Trophoblast cell (in vitro differentiated cells and primary cell): ENCODE measurements at regions not wholly inside any gene's neighbourhood (a gene's known extent, or its start where the extent isn't known, plus 50 kb on each side); places are given as distances from the start of the nearest gene placed in this dataset.

Source experiments
- DNase-seq, 2 donors: peaks; one replicate each; pipeline ENCODE4 v3.0.0-alpha.2; 2016
- H2AFZ ChIP-seq: 2 replicates; pipeline ENCODE4 v1.6.1; 2013; ENCODE audit warnings: low read length, moderate library complexity, mild to moderate bottlenecking; ENCODE audit not compliant: insufficient read depth, poor library complexity
- H2AK5ac ChIP-seq: 2 replicates; pipeline ENCODE4 v1.6.1; 2013; ENCODE audit warnings: mild to moderate bottlenecking, low read length
- H2BK120ac ChIP-seq: 2 replicates; pipeline ENCODE4 v1.6.1; 2013; ENCODE audit warnings: low read length, mild to moderate bottlenecking, moderate library complexity; ENCODE audit not compliant: insufficient read depth, poor library complexity
- H2BK12ac ChIP-seq: 2 replicates; pipeline ENCODE4 v1.6.1; 2013; ENCODE audit warnings: mild to moderate bottlenecking, low read length, moderate library complexity
- H2BK5ac ChIP-seq: 2 replicates; pipeline ENCODE4 v1.6.1; 2013; ENCODE audit warnings: low read length, low read depth, moderate library complexity, mild to moderate bottlenecking; ENCODE audit not compliant: poor library complexity
- H3K14ac ChIP-seq: 2 replicates; pipeline ENCODE4 v1.6.1; 2013; ENCODE audit warnings: mild to moderate bottlenecking, low read length
- H3K18ac ChIP-seq: 2 replicates; pipeline ENCODE4 v1.6.1; 2013; ENCODE audit warnings: mild to moderate bottlenecking, low read length
- H3K23ac ChIP-seq: 2 replicates; pipeline ENCODE4 v1.6.1; 2013; ENCODE audit warnings: low read length
- H3K27ac ChIP-seq: 2 replicates; pipeline ENCODE4 v1.5.1; 2013; ENCODE audit warnings: low read depth, mild to moderate bottlenecking, inconsistent platforms, low read length, moderate library complexity
- H3K27me3 ChIP-seq: 2 replicates; pipeline ENCODE4 v1.6.1; 2013; ENCODE audit warnings: inconsistent platforms, mild to moderate bottlenecking, low read length, moderate library complexity; ENCODE audit not compliant: insufficient read depth
- H3K36me3 ChIP-seq, 2 experiments: 1 replicate in 1 of 2; 2 replicates in 1 of 2; pipeline ENCODE4 v1.6.1; 2013; ENCODE audit warnings: low read length in 2 of 2, mild to moderate bottlenecking in 2 of 2, moderate library complexity in 1 of 2; ENCODE audit not compliant: insufficient read depth in 2 of 2, control insufficient read depth in 1 of 2
- H3K4ac ChIP-seq: 2 replicates; pipeline ENCODE4 v1.6.1; 2013; ENCODE audit warnings: low read depth, mild to moderate bottlenecking, low read length, moderate library complexity
- H3K4me1 ChIP-seq, 2 experiments: 1 replicate in 1 of 2; 2 replicates in 1 of 2; pipeline ENCODE4 v1.6.1; 2013; ENCODE audit warnings: low read length in 2 of 2, mild to moderate bottlenecking in 2 of 2, moderate library complexity in 1 of 2; ENCODE audit not compliant: insufficient read depth in 2 of 2, control insufficient read depth in 1 of 2
- H3K4me2 ChIP-seq: 2 replicates; pipeline ENCODE4 v1.6.1; 2013; ENCODE audit warnings: inconsistent platforms, mild to moderate bottlenecking, low read length, moderate library complexity
- H3K4me3 ChIP-seq: 2 replicates; pipeline ENCODE4 v1.5.1; 2013; ENCODE audit warnings: mild to moderate bottlenecking, low read depth, low read length, inconsistent platforms
- H3K79me1 ChIP-seq: one replicate; pipeline ENCODE4 v1.6.1; 2013; ENCODE audit warnings: low read length
- H3K79me2 ChIP-seq: 2 replicates; pipeline ENCODE4 v1.6.1; 2013; ENCODE audit warnings: low read length, mild to moderate bottlenecking; ENCODE audit not compliant: control insufficient read depth, insufficient read depth, poor library complexity
- H3K9ac ChIP-seq: 2 replicates; pipeline ENCODE4 v1.6.1; 2013; ENCODE audit warnings: mild to moderate bottlenecking, low read length
- H3K9me3 ChIP-seq: 2 replicates; pipeline ENCODE4 v1.6.1; 2013; ENCODE audit warnings: low read depth, mild to moderate bottlenecking, control low read depth, inconsistent platforms, low read length; ENCODE audit not compliant: insufficient read depth
- H4K12ac ChIP-seq: 2 replicates; pipeline ENCODE4 v1.6.1; 2013; ENCODE audit warnings: low read depth, mild to moderate bottlenecking, low read length, moderate library complexity
- H4K8ac ChIP-seq: 2 replicates; pipeline ENCODE4 v1.6.1; 2013; ENCODE audit warnings: low read depth, mild to moderate bottlenecking, low read length, moderate library complexity
- H4K91ac ChIP-seq: one replicate; pipeline ENCODE4 v1.6.1; 2013; ENCODE audit warnings: low read depth, mild to moderate bottlenecking, low read length, moderate library complexity
- WGBS: extraction: QIAGEN DNeasy Blood & Tissue Kit; methylation state at CpG from one replicate; pipeline ENCODE4 v1.1.7; 2013; ENCODE audit warnings: missing lambda C conversion rate; ENCODE audit not compliant: insufficient read length, insufficient coverage; ENCODE audit errors: extremely low coverage; 5-methylcytosine and 5-hydroxymethylcytosine counted together

DNA sequence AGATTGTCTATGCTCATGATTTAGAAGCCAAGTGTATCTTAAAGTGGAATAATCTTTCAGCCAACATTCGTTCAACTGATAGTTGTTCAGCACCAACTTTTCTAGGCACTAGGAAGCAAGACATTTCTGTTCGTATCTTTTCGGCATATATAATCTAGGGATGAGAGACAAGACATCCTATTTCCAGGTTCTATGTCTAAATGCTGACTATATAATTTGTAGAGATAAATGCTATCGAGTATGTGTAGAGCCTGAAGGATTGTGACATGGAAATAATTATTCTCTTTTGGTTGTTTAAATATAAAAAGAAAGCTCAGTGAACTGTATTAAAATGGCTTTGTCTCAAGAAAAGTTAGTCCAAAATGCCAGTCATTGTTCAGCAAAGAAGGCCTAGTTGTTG is 371.6 kb downstream of the DOK5 start:
- Histone ChIP-seq H4K8ac (no peak overlapping the region), H2AK5ac (no peak overlapping the region), H3K18ac (no peak overlapping the region), H4K91ac (no peak overlapping the region), H2AFZ (no peak overlapping the region), H3K23ac (no peak overlapping the region), H3K9me3 (no peaks in the 10 kb centered on the region), H3K14ac (no peak overlapping the region), H3K4me3 (no peak overlapping the region), H3K4ac (no peak overlapping the region), H3K36me3 (no peaks in the 10 kb centered on the region), H2BK5ac (no peak overlapping the region), H2BK12ac (no peak overlapping the region), H3K4me2 (no peak overlapping the region), H3K27ac (no peak overlapping the region), H4K12ac (no peak overlapping the region), H3K9ac (no peak overlapping the region), H3K27me3 (no peaks in the 10 kb centered on the region), H2BK120ac (no peak overlapping the region), H3K79me2 (no peaks in the 10 kb centered on the region), H3K79me1 (no peaks in the 10 kb centered on the region), H3K4me1 (no peaks in the 10 kb centered on the region)
- WGBS = no CpG with 5 or more reads among the region's 4 CpGs
- no peak for DNase-seq

- Histone ChIP-seq H4K8ac (no peak overlapping the region), H3K23ac (no peak overlapping the region), H2AFZ (no peak overlapping the region), H4K12ac (no peak overlapping the region), H4K91ac (no peak overlapping the region), H3K9ac (no peak overlapping the region), H3K4me3 (no peak overlapping the region), H2AK5ac (no peak overlapping the region), H3K4me2 (no peak overlapping the region), H3K36me3 (no peaks in the 10 kb centered on the region), H3K79me2 (no peaks in the 10 kb centered on the region), H3K9me3 (no peaks in the 10 kb centered on the region), H2BK5ac (no peak overlapping the region), H3K4ac (no peak overlapping the region), H2BK12ac (no peak overlapping the region), H3K18ac (no peak overlapping the region), H2BK120ac (no peak overlapping the region), H3K4me1 (no peaks in the 10 kb centered on the region), H3K27me3 (no peaks in the 10 kb centered on the region), H3K79me1 (no peaks in the 10 kb centered on the region), H3K27ac (no peak overlapping the region), H3K14ac (no peak overlapping the region)
- DNase-seq = no peak
- no CpG with 5 or more reads among the region's 2 CpGs for WGBS
Observed at GRCh38 chr20:54844346-54844745, 369.0 kb downstream of the DOK5 start.

- Histone ChIP-seq H2BK120ac (no peak overlapping the region), H4K12ac (no peak overlapping the region), H2BK5ac (no peak overlapping the region), H3K23ac (no peak overlapping the region), H3K14ac (no peak overlapping the region), H4K8ac (no peak overlapping the region), H3K4me2 (no peak overlapping the region), H2BK12ac (no peak overlapping the region), H3K9ac (no peak overlapping the region), H3K4me3 (no peak overlapping the region), H2AK5ac (no peak overlapping the region), H3K4me1 (no peaks in the 10 kb centered on the region), H2AFZ (no peak overlapping the region), H3K9me3 (no peaks in the 10 kb centered on the region), H3K79me2 (no peaks in the 10 kb centered on the region), H3K27ac (no peak overlapping the region), H3K4ac (no peak overlapping the region), H4K91ac (no peak overlapping the region), H3K79me1 (no peaks in the 10 kb centered on the region), H3K27me3 (no peaks in the 10 kb centered on the region), H3K18ac (no peak overlapping the region), H3K36me3 (no peaks in the 10 kb centered on the region)
- no peak for DNase-seq
- WGBS = no CpG with 5 or more reads among the region's 5 CpGs
Observed at GRCh38 chr20:54843865-54844264, 368.5 kb downstream of the DOK5 start.

DNA sequence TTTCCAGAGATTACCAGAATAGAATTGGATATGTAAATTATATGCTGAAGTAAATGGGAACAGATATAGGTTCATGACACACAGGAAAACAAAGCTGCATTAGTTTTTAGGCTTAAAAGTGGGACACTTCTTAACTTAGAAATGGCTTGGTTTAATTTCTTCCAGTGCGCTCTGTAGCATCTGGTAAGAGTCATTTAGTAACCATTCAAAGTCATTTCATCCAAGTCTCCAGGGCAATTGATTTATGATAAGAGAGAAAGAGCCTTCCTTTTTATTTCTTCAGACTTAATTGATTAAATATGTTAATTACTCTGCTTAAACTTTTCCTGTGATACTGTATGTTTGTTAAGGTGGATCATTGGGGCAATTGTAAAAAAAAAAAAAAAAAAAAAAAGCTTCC is 368.0 kb downstream of the DOK5 start:
- no peak overlapping the region for H3K4ac ChIP-seq
- H4K12ac ChIP-seq = no peak overlapping the region
- H4K8ac ChIP-seq = no peak overlapping the region
- no peak overlapping the region for H2BK5ac ChIP-seq
- H3K4me1 ChIP-seq = no peaks in the 10 kb centered on the region
- no peaks in the 10 kb centered on the region for H3K27me3 ChIP-seq
- no peak overlapping the region for H3K27ac ChIP-seq
- H3K36me3 ChIP-seq = no peaks in the 10 kb centered on the region
- H3K23ac ChIP-seq = no peak overlapping the region
- H2AK5ac ChIP-seq = no peak overlapping the region
- no peak overlapping the region for H2AFZ ChIP-seq
- no peaks in the 10 kb centered on the region for H3K79me1 ChIP-seq
- no peaks in the 10 kb centered on the region for H3K9me3 ChIP-seq
- H2BK12ac ChIP-seq = no peak overlapping the region
- no peak overlapping the region for H3K4me3 ChIP-seq
- no CpG with 5 or more reads among the region's 1 CpG for WGBS
- no peak overlapping the region for H4K91ac ChIP-seq
- no peak for DNase-seq
- H3K4me2 ChIP-seq = no peak overlapping the region
- H3K9ac ChIP-seq = no peak overlapping the region
- H3K79me2 ChIP-seq = no peaks in the 10 kb centered on the region
- no peak overlapping the region for H3K14ac ChIP-seq
- H2BK120ac ChIP-seq = no peak overlapping the region
- H3K18ac ChIP-seq = no peak overlapping the region
